ENCODE measurements at regions not wholly inside any gene's neighbourhood (a gene's known extent, or its start where the extent isn't known, plus 50 kb on each side); places are given as distances from the start of the nearest gene placed in this dataset.

GRCh38 chr6:115276881-115277565 is 783.7 kb downstream of the FRK start:
- H3K27ac Mint-ChIP-seq (ENCODE audit: unreplicated experiment) = no peak overlapping the region
- H3K4me1 Mint-ChIP-seq (ENCODE audit: low read depth, unreplicated experiment) = no peaks in the 10 kb centered on the region
- no peak for TF ChIP-seq CTCF (IDR thresholded peaks at IDR 0.05; ENCODE audit: unreplicated experiment)
- no peak for DNase-seq
- BruUV-seq (replicated peaks) = no TSS peak
- H3K4me3 Mint-ChIP-seq (ENCODE audit: low read depth, unreplicated experiment) = no peak overlapping the region
- intact Hi-C loops (cut with micrococcal nuclease; ENCODE audit: unreplicated experiment) = no loop called here
- no peaks in the 10 kb centered on the region for H3K36me3 Mint-ChIP-seq (ENCODE audit: insufficient read depth, unreplicated experiment)
- peaks cover 5% of the 10 kb centered on the region for H3K9me3 Mint-ChIP-seq (ENCODE audit: low read depth, unreplicated experiment)
- CTCF ChIA-PET = no interaction called here
- H3K27me3 Mint-ChIP-seq (ENCODE audit: unreplicated experiment) = no peaks in the 10 kb centered on the region

GRCh38 chr6:115272311-115272710 is 788.4 kb downstream of the FRK start:
- BruUV-seq (replicated peaks) = no TSS peak

GRCh38 chr6:115271434-115271833 is 789.3 kb downstream of the FRK start:
- Mint-ChIP-seq H3K4me3 (ENCODE audit: low read depth, unreplicated experiment) (no peak overlapping the region), H3K27ac (ENCODE audit: unreplicated experiment) (no peak overlapping the region), H3K4me1 (ENCODE audit: low read depth, unreplicated experiment) (no peaks in the 10 kb centered on the region), H3K27me3 (ENCODE audit: unreplicated experiment) (no peaks in the 10 kb centered on the region), H3K9me3 (ENCODE audit: low read depth, unreplicated experiment) (peaks cover 11% of the 10 kb centered on the region), H3K36me3 (ENCODE audit: insufficient read depth, unreplicated experiment) (no peaks in the 10 kb centered on the region)
- no peak for TF ChIP-seq CTCF (IDR thresholded peaks at IDR 0.05; ENCODE audit: unreplicated experiment)
- BruUV-seq (replicated peaks) = no TSS peak
- DNase-seq = no peak
- CTCF ChIA-PET = no interaction called here
- intact Hi-C loops (cut with micrococcal nuclease; ENCODE audit: unreplicated experiment) = no loop called here

More at GRCh38 chr6:115272311-115272710, 788.4 kb downstream of the FRK start:
- no peaks in the 10 kb centered on the region for H3K36me3 Mint-ChIP-seq (ENCODE audit: insufficient read depth, unreplicated experiment)
- no peak for TF ChIP-seq CTCF (IDR thresholded peaks at IDR 0.05; ENCODE audit: unreplicated experiment)
- H3K4me3 Mint-ChIP-seq (ENCODE audit: low read depth, unreplicated experiment) = no peak overlapping the region
- peaks cover 11% of the 10 kb centered on the region for H3K9me3 Mint-ChIP-seq (ENCODE audit: low read depth, unreplicated experiment)
- intact Hi-C loops (cut with micrococcal nuclease; ENCODE audit: unreplicated experiment) = no loop called here
- no peaks in the 10 kb centered on the region for H3K27me3 Mint-ChIP-seq (ENCODE audit: unreplicated experiment)
- H3K4me1 Mint-ChIP-seq (ENCODE audit: low read depth, unreplicated experiment) = no peaks in the 10 kb centered on the region
- no peak for DNase-seq
- no peak overlapping the region for H3K27ac Mint-ChIP-seq (ENCODE audit: unreplicated experiment)
- CTCF ChIA-PET = no interaction called here

GRCh38 chr6:115270953-115271352 is 789.7 kb downstream of the FRK start:
- no peak overlapping the region for H3K27ac Mint-ChIP-seq (ENCODE audit: unreplicated experiment)

More at GRCh38 chr6:115270953-115271352, 789.7 kb downstream of the FRK start:
- intact Hi-C loops (cut with micrococcal nuclease; ENCODE audit: unreplicated experiment) = no loop called here
- no peak for DNase-seq
- no peaks in the 10 kb centered on the region for H3K36me3 Mint-ChIP-seq (ENCODE audit: insufficient read depth, unreplicated experiment)
- peaks cover 11% of the 10 kb centered on the region for H3K9me3 Mint-ChIP-seq (ENCODE audit: low read depth, unreplicated experiment)
- no TSS peak for BruUV-seq (replicated peaks)
- CTCF ChIA-PET = no interaction called here
- H3K27me3 Mint-ChIP-seq (ENCODE audit: unreplicated experiment) = no peaks in the 10 kb centered on the region
- H3K4me1 Mint-ChIP-seq (ENCODE audit: low read depth, unreplicated experiment) = no peaks in the 10 kb centered on the region
- no peak overlapping the region for H3K4me3 Mint-ChIP-seq (ENCODE audit: low read depth, unreplicated experiment)
- no peak for TF ChIP-seq CTCF (IDR thresholded peaks at IDR 0.05; ENCODE audit: unreplicated experiment)

All from Calu3 (cell line).